Cardiac fibroblast (primary cell): ENCODE measurements at regions not wholly inside any gene's neighbourhood (a gene's known extent, or its start where the extent isn't known, plus 50 kb on each side); places are given as distances from the start of the nearest gene placed in this dataset.
"Not testable (repeated sequence)": the region's sequence is repeated elsewhere in the genome, so short reads cannot be mapped to it uniquely, and the experiment has no call there.

Experiments
- DNase-seq, 2 donors: peaks; one replicate each; pipeline versions ENCODE4 v3.0.0 to v3.0.0-alpha.2; 2010; ENCODE audit warnings: low read depth in 2 of 2
- H3K4me3 ChIP-seq, 2 donors: replicated peaks in 1 of 2; 1 replicate in 1 of 2; 2 replicates in 1 of 2; pipeline ENCODE4 v1.5.1; 2011; ENCODE audit warnings: low read depth in 2 of 2, low read length in 2 of 2, mild to moderate bottlenecking in 2 of 2, moderate library complexity in 1 of 2
- TF ChIP-seq, protein P1 (sequence below): IDR thresholded peaks from one replicate; pipeline ENCODE4 v1.5.1; 2011; ENCODE audit warnings: low read depth, mild to moderate bottlenecking, low read length, inconsistent platforms

DNA sequence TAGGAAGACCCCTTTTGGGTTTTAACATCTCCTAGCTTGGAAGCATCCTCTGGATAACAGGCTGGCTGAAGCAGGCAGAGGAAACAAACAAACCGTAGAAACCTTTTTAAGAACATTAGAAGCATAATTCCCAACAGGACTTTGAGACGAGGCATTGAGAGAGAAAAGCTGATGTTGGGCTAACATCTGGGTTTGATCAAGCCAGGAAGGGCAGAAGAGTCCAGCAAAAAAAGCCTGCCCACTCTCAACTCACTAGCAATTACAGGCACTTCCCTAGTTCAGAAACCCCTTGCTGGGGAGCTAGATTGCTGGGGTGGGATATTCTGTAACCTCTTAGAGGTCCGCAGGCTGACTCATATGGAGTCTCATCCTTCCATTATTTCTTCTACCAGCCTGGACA, 75.4 kb upstream of the CTNNA1 start:
- no peak for DNase-seq
- no peak overlapping the region for H3K4me3 ChIP-seq
- TF ChIP-seq, protein P1, sequence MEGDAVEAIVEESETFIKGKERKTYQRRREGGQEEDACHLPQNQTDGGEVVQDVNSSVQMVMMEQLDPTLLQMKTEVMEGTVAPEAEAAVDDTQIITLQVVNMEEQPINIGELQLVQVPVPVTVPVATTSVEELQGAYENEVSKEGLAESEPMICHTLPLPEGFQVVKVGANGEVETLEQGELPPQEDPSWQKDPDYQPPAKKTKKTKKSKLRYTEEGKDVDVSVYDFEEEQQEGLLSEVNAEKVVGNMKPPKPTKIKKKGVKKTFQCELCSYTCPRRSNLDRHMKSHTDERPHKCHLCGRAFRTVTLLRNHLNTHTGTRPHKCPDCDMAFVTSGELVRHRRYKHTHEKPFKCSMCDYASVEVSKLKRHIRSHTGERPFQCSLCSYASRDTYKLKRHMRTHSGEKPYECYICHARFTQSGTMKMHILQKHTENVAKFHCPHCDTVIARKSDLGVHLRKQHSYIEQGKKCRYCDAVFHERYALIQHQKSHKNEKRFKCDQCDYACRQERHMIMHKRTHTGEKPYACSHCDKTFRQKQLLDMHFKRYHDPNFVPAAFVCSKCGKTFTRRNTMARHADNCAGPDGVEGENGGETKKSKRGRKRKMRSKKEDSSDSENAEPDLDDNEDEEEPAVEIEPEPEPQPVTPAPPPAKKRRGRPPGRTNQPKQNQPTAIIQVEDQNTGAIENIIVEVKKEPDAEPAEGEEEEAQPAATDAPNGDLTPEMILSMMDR = no peak

DNA sequence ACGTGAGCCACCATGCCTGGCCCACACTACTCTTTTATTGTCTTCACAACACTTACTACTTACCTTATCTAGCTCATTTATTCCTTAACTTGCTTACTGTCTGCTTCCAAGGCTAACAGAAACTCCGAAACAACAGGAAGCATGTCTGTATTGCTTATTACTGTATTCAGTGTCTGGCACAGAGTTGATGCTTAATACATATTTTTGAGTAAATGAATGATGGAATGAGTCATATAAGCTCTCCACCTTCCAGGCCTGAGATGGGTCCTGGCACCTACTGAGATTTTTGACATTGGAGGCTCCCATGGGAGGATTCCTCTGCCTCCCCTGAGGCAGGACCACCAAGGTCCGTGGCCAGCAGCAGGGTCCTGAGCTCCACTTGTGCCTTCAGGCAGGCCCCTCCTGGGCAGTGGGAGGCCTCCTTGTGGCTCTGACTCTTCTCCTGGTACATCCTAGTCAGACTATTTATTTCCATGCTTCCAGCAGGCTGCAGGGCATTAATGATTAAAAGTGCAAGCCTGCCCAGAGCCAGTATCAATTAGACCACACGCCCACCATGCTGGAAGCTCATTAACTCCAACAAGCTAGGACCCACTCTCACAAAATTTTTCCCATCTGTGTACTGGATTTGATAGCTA, 76.5 kb upstream of the CTNNA1 start:
- H3K4me3 ChIP-seq = no peak overlapping the region
- DNase-seq = no peak
- TF ChIP-seq, protein P1 = no peak

DNA sequence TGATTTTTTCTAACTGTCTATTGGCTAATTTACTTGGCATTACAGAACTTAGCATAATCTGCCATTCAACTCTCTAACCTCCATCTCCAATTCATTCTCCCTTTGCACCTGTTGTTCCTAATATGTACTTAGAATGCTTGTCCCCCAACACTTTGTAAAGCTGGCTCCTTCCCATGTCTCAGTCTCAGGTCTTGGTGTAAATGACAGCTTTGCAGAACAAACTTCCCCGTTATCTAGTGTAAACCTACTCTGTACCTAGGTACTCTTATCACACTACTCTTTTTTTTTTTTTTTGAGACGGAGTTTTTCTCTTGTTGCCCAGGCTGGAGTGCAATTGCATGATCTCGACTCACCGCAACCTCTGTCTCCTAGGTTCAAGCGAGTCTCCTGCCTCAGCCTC, 77.2 kb upstream of the CTNNA1 start:
- TF ChIP-seq, protein P1 = no peak
- DNase-seq = no peak
- H3K4me3 ChIP-seq = no peak overlapping the region

DNA sequence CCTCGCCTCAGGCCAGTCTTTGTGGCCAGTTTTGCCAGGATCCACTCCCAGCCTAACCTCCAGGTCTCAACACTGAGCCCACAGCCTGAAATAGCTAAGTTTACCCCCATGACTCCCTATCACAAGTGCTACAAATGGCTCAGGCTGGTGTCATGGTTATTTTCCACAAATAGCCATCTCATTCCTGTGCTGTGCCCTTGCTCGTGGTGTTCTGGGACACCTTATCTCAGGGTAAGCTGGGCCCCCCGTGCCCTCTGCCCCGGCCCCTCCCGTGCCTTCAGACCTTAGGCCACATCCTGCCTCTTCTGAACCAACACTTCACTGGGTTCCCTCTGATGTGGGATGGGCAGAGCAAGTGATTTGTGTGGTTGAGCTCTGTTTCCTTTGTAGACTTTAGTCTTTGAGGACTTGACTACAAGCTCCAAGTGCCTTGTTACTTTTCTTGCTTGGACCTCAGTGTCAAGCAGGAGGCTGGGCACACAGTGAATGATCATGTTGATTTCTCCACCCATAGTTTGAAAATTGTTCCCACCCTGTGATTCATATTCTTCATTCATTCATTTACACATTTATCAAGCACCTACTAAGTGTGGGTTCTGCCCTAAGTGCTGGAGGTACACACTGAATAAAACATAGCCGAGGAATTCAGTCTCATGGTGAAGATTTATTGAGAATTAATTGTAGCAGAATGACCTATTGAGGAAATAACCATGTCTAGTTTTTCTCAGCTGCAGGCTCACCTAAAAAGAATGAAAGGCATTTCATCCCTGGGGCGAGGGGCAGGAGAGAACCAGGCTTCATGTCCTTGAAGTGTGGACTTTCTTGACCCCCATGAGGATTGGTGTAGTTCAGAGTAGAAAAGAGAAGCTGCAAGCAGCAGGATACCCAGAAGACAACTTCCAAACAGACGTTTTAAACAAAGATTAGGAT, 84.5 kb upstream of the CTNNA1 start:
- no peak overlapping the region for H3K4me3 ChIP-seq
- TF ChIP-seq, protein P1 = no peak
- DNase-seq = no peak

DNA sequence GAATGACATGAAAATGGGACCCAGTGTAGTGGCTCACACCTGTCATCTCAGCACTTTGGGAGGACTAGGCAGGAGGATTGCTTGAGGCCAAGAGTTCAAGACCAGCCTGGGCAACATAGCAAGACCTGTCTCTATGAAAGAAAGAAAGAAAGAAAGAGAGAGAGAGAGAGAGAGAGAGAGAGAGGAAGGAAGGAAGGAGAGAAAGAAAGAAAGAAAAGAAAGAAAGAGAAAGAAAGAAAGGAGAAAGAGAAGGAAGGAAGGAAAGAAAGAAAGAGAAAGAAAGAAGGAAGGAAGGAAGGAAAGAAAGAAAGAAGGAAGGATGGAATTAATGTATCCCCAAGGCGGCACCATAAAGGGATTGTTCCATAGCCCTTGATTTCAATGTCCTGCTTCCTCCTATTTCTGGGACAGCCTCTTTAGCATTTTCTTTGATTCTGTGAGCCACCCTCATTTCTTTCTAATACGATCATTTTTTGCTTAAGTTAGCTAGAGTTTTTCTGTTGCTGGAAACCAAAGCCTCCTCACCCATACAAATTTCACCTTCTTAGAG, 85.4 kb upstream of the CTNNA1 start:
- DNase-seq, H3K4me3 ChIP-seq: not testable (repeated sequence)

DNA sequence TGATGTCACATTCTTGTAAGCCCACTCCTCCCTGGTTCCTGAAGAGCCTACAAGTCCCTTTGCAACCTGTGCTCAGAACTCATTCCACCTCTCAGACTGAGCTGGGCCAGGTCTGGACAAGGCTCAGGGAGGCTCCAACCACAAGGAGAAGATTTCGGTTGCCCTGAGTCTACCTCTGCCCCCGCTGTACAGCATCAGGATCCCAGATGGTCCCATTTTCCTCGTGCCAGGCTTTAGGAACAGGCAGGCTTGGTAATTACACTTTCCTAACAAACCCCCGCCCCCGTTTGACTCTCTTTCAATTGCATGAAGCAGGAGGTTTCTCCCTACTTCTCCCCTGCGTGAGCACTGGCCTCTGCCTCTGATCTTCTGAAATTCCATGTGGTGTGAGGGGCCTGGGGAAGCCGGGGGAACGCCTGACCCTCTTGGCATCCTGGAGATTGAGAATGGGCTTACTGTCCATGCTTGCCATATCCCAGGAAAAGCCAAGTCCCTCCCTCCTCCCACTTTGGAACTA, 86.9 kb upstream of the CTNNA1 start:
- DNase-seq = no peak

More for the DNA sequence above, 86.9 kb upstream of the CTNNA1 start:
- TF ChIP-seq, protein P1 = no peak
- no peak overlapping the region for H3K4me3 ChIP-seq
